ENCODE measurements at regions not wholly inside any gene's neighbourhood (a gene's known extent, or its start where the extent isn't known, plus 50 kb on each side); places are given as distances from the start of the nearest gene placed in this dataset.

DNA sequence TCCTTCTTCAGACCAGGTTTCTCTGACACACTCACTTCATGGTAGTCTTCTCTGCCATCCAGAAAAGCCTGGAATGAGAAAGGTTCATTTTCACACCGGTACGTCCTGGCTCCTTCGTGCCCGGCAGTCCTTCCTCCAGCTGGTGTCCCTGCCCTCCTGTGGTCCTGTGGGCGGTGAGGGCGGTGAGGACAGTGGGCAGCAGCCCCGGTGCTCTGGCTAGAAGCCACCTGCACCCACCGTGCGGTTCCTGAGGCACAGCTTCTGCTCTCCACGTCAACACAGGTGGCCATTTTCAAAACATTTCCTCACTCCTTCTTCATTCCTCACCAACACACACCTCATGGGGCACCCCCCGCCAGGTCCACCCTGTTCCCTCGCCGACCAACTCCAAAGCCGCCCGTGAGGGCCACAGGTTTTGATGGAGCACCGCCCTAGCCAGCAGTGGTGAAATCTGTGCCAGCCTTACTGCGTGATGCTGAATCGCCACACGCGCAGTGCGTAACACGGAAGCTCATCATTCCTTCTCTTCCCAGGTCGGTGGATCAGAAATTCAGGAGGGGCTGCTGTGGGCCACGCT is 251.4 kb upstream of the RNF32 start:
- TF ChIP-seq POLR2AphosphoS5 (IDR thresholded peaks at IDR 0.05; ENCODE audit: low read depth, low read length) (no peak), SIN3A (IDR thresholded peaks at IDR 0.05; ENCODE audit: borderline replicate concordance, insufficient read depth, low read depth, low read length) (no peak), CTCF (IDR thresholded peaks at IDR 0.05) (no peak), TCF7L2 (IDR thresholded peaks at IDR 0.05; ENCODE audit: low read depth, low read length) (no peak)
- TF ChIP-seq, protein P1, sequence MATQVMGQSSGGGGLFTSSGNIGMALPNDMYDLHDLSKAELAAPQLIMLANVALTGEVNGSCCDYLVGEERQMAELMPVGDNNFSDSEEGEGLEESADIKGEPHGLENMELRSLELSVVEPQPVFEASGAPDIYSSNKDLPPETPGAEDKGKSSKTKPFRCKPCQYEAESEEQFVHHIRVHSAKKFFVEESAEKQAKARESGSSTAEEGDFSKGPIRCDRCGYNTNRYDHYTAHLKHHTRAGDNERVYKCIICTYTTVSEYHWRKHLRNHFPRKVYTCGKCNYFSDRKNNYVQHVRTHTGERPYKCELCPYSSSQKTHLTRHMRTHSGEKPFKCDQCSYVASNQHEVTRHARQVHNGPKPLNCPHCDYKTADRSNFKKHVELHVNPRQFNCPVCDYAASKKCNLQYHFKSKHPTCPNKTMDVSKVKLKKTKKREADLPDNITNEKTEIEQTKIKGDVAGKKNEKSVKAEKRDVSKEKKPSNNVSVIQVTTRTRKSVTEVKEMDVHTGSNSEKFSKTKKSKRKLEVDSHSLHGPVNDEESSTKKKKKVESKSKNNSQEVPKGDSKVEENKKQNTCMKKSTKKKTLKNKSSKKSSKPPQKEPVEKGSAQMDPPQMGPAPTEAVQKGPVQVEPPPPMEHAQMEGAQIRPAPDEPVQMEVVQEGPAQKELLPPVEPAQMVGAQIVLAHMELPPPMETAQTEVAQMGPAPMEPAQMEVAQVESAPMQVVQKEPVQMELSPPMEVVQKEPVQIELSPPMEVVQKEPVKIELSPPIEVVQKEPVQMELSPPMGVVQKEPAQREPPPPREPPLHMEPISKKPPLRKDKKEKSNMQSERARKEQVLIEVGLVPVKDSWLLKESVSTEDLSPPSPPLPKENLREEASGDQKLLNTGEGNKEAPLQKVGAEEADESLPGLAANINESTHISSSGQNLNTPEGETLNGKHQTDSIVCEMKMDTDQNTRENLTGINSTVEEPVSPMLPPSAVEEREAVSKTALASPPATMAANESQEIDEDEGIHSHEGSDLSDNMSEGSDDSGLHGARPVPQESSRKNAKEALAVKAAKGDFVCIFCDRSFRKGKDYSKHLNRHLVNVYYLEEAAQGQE (IDR thresholded peaks at IDR 0.05; ENCODE audit: insufficient read depth in 1 of 2, low read depth in 2 of 2, low read length in 1 of 2) = no peak
- POLR2A ChIA-PET = no interaction called here
- no peak overlapping the region for H3K4me3 ChIP-seq (ENCODE audit: low read depth in 2 of 2, low read length in 2 of 2)
- no peaks in the 10 kb centered on the region; the same call in 1 of the 2 replicates for H3K36me3 ChIP-seq (ENCODE audit: control insufficient read depth, insufficient read depth, low read length)
- no peak for ATAC-seq
- no TSS peak for BruUV-seq (replicated peaks)
- no peak overlapping the region for H3K27ac ChIP-seq (ENCODE audit: low read length)
- no peak for DNase-seq (ENCODE audit: low read depth, low spot score)
- H3K9me3 ChIP-seq (ENCODE audit: control insufficient read depth, insufficient read depth, low read depth, low read length) = no peaks in the 10 kb centered on the region
- peaks cover 10% of the 10 kb centered on the region; the same call in 1 of the 2 replicates for H3K27me3 ChIP-seq (ENCODE audit: control insufficient read depth, insufficient read depth, low read length)
- CTCF ChIA-PET = no interaction called here
- intact Hi-C loops (cut with micrococcal nuclease; ENCODE audit: unreplicated experiment) = no loop called here
- in situ Hi-C loops (cut with HindIII; ENCODE audit: low pct_unique_long_range_greater_than_20kb, low sequenced_read_pairs) = no loop called here
- no peaks in the 10 kb centered on the region; the same call in 1 of the 2 replicates for H3K4me1 ChIP-seq (ENCODE audit: control insufficient read depth, insufficient read depth, low read length)

DNA sequence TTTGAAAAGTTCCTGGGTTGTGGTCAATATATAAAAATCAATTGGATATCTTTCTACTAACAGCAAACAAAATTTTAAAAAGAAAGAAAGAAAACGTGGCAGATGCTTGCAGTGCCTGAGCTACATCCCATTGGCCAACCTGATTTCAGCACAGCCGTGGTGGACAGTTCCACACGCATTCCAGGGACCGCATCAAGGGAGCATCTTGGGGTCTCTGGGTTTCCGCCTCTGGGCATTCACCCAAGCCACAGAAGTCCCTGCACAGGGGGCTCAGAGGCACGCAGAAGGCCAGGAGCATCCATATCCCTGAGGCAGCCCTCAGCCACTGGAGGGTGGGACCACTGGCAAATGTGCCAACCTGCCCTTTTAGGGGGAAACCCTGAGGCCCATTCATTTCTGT is 254.5 kb upstream of the RNF32 start:
- intact Hi-C loops (cut with micrococcal nuclease; ENCODE audit: unreplicated experiment) = no loop called here
- BruUV-seq (replicated peaks) = no TSS peak

More for the DNA sequence above, 254.5 kb upstream of the RNF32 start:
- DNase-seq (ENCODE audit: low read depth, low spot score) (no peak), ATAC-seq (no peak)
- peaks cover 10% of the 10 kb centered on the region for H3K27me3 ChIP-seq (ENCODE audit: control insufficient read depth, insufficient read depth, low read length)
- POLR2A ChIA-PET = no interaction called here
- TF ChIP-seq, protein P1 (IDR thresholded peaks at IDR 0.05; ENCODE audit: insufficient read depth in 1 of 2, low read depth in 2 of 2, low read length in 1 of 2) = peak; percentile 83 to 89
- TF ChIP-seq CTCF (IDR thresholded peaks at IDR 0.05) = no peak
- no peak overlapping the region for H3K4me3 ChIP-seq (ENCODE audit: low read depth in 2 of 2, low read length in 2 of 2)
- H3K36me3 ChIP-seq (ENCODE audit: control insufficient read depth, insufficient read depth, low read length) = no peaks in the 10 kb centered on the region; the same call in 1 of the 2 replicates
- in situ Hi-C loops (cut with HindIII; ENCODE audit: low pct_unique_long_range_greater_than_20kb, low sequenced_read_pairs) = no loop called here
- no peak overlapping the region for H3K27ac ChIP-seq (ENCODE audit: low read length)
- CTCF ChIA-PET = no interaction called here
- no peaks in the 10 kb centered on the region; the same call in 1 of the 2 replicates for H3K4me1 ChIP-seq (ENCODE audit: control insufficient read depth, insufficient read depth, low read length)
- no peaks in the 10 kb centered on the region for H3K9me3 ChIP-seq (ENCODE audit: control insufficient read depth, insufficient read depth, low read depth, low read length)

All from Panc1 (cell line).